Stimulated activated CD8-positive, alpha-beta memory T cell treated with anti-CD3 and anti-CD28 coated beads, Interleukin-2, amount 100 ng/mL, for 1 hour (primary cell): ENCODE measurements at regions not wholly inside any gene's neighbourhood (a gene's known extent, or its start where the extent isn't known, plus 50 kb on each side); places are given as distances from the start of the nearest gene placed in this dataset.

ENCODE experiments used
- DNase-seq, 2 donors: peaks; one replicate each; pipeline ENCODE4 v3.0.0-alpha.2; 2020; ENCODE audit warnings: low read depth in 2 of 2

DNA sequence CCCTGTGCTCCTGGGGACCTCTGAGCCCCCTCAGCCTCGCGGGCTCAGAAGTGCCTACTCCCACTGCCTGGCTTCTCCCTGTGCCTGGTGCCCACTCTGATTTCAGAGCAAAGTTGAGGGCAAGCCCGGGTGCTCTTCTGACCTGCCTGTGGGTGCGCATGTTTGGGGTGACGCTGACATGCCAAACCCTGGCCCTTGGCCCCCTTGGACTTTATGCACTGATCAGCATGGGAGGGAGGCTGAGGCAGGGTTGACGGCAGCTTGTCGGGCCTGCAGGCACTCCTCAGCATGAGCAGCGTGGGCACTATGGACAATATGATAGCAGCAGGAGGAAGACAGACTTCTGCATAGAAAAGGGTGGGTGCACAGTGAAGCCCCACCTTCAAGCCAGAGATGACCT, 279.3 kb upstream of the KLF12 start:
- no peak for DNase-seq

DNA sequence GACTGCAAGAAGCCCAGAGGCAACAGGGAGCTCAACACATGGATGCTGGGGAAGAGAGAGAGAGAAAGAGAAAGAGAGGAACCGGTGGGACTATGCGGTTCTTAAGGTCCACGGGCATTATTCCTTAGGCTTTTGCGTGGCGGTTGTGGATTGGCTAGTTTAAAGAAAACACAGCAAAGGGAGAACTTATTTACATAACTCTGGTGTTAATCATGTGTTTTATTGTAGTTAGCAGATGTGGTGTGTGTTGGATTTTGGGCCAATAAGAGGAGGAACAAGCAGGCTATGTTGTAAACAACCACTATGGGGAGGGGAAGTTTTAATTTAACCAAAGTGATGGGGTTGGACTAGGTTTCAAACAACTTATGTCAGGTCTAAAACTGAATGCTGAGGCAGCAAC, 275.3 kb upstream of the KLF12 start:
- no peak for DNase-seq

- no peak for DNase-seq
Measured at GRCh38 chr13:74406420-74406819, 272.2 kb upstream of the KLF12 start.

- DNase-seq = no peak
Measured at GRCh38 chr13:74398599-74398998, 264.4 kb upstream of the KLF12 start.

GRCh38 chr13:74389056-74389455, 254.9 kb upstream of the KLF12 start:
- no peak for DNase-seq

DNA sequence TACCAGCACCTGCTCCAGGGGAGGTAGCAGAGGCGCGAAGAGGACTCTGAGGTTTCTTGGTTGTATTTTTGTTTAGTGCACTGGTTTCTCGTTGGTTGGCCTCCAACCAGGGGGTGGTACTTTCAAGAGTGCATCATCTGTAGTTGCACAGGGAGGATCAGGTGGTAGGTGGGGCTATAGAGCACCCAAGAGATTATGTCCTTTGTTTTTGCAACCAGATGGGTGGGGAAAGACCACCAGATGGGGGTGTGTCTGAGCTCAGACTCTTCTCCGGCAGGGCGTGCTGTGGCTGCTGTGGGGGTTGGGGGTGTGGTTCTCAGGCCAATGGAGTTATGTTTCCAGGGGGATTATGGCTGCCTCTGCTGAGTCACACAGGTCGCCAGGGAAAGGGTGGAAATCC, 254.4 kb upstream of the KLF12 start:
- no peak for DNase-seq

DNA sequence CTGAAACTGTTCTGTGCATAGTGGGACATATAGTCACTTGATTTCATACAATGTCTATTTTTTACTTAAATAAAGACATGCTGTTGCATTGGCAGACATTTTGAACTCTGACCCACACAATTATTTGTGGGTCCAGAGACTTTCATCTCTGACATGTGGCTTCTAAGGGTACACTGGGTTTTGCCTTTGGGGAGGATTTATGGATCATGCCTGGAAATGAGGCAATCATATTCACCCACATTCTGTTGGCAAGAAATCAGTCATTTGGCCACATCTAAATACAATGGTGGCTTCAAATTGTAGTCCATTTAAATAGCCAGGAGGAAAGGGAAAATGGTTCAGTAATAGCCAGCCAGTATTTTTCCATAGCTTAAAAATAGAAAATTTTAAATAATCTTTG, 238.3 kb upstream of the KLF12 start:
- no peak for DNase-seq

DNA sequence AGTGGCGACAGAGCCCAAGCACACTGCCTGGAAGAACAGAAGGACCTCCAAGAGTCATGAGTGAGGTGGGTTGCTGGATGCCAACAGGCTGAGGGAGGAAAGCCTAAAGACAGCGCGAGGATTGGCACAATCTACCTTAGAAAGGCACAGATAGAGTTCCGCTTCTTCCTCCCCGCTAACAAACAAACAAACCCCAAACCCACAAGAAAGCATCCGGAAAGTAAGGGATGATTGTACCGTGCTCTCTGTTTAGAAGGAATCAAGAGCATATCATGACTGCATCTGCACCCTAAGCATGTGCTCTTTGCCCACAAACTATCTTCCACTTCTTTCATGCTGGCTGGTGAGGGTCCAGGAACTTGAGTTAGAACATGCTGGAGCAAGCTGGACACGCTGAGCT, 233.0 kb upstream of the KLF12 start:
- DNase-seq = no peak

DNA sequence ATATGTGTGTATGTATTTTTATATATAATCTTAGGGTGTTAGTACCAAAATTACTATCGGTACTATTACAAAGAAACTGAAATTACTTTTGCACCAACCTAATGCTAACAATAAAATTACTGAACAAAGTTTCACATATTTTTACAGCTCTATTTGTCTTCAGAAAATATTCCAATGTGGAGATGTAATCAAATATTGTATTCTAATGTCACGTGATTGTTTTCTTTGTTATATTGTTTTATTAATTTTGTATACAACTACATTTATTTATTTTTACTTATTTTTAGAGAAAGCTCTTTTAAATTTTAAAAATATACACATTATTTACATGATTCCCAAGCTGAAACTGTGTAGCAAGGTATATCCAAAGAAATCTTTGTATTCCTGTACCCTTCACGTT, 227.1 kb upstream of the KLF12 start:
- DNase-seq = no peak

DNA sequence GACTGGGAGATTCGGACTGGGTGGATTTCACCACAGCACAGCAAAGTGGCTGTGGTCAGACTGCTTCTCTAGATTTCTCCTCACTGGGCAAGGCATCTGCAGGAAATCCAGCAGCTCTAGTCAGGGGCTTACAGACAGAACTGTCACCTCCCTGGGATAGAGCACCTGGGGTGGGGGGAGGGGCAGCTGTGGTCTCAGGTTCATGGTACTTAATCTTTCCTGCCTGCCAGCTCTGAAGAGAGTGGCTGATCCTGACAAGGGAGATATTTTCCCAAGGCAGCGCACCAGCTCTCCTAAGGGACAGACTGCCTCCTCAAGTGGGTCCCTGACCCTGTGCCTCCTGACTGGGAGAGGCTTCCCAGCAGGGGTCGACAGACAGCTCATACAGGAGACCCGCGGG, 212.8 kb upstream of the KLF12 start:
- DNase-seq = no peak

- no peak for DNase-seq
Measured at GRCh38 chr13:74338341-74338740, 204.1 kb upstream of the KLF12 start.

GRCh38 chr13:74336546-74336945, 202.3 kb upstream of the KLF12 start:
- no peak for DNase-seq

DNA sequence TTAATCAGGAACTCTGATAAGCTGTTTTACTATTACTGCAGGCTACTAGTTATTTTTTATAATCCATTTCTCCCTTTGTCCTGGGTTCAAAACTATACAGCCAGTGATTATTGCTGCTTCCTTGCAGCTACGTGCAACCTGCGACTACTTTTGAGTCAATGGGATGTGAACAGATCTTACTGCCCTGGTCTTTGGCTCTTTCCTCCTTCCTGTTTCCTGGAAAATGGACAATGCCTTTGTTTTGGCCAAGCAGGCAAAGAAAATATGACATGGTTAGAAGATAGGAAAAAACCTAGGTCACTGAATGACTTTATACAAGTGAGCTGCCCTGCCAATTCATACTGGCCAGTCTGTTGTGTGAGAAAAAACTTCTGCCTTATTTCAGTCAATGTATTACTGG, 201.2 kb upstream of the KLF12 start:
- no peak for DNase-seq

DNA sequence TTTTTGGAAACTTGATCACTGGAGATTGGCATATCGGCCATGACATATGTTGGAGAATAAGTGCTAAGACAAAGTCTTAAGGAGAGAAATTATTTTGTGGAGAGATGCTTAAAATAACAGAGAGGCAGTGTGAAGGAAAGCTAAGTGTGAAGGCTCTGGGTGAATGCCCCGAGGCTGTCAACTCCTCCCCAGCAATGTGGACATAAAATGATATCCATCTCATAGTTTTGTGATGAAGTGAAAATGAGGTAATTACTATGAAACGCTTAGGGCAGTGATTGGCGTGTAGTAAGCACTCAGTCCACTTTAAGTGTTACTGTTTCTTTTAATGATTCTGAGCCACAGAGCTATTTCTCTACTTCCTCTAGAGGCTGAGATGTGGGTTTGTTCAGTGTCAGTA, 195.8 kb upstream of the KLF12 start:
- no peak for DNase-seq

DNA sequence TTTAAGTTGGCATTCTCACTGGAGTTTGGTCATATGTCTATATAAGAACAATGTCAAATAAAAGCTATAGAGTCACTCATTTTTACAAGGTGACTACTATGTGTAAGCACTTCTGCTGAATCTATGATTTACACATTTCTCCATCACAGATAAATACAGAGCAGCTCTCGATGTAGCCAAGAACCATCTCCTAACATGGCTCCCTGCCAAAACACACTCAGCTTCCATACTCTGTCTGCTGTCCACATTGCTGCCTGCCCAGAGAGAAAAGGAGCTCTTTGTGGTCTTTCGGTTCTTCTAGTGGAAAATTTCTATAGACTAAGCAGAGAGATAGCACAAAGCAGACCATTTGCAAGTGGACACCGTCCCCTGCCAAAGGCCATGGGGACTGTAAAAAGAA, 190.9 kb upstream of the KLF12 start:
- DNase-seq = no peak

- DNase-seq = no peak
Measured at GRCh38 chr13:74324338-74324737, 190.1 kb upstream of the KLF12 start.

DNA sequence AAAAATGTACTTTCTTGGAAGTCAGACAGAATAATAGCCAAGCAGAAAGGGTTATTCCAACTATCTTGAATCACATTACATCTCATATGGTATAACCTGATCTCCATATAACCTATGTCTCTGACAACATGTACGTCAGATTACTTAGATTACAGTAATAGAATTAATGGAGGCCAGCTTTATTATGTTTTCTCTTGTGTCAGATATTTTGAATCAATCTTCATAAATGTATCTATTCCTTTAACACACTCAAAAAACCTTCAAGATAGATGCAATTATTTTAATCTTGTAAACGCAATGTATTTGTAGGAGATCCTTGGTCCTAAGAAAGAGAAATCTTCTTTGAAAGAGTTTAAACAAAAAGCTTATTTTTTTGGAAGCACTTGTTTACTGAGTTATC, 188.4 kb upstream of the KLF12 start:
- DNase-seq = no peak

DNA sequence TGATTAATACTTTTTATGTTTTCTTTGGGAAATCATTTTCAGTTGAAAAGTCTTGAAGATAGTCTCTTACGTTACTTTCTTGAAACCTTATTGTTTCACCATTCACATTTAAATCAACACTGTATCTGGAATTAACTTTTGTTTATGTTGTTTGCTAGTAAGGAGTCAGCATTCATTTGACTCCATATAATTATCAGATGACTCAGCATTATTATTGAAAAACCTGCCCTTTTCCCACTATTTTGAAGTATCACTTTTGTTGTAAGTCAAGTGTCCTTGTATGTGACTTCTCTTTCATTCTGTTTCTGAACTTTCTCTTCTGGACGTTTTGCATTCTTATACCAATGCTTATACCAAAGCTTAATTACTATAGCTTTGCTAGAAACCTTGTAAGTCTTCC, 186.1 kb upstream of the KLF12 start:
- no peak for DNase-seq

- DNase-seq = no peak
Measured at GRCh38 chr13:74316547-74316946, 182.3 kb upstream of the KLF12 start.

- no peak for DNase-seq
Measured at GRCh38 chr13:74306496-74306895, 172.3 kb upstream of the KLF12 start.

GRCh38 chr13:74305876-74306275, 171.7 kb upstream of the KLF12 start:
- DNase-seq = no peak

DNA sequence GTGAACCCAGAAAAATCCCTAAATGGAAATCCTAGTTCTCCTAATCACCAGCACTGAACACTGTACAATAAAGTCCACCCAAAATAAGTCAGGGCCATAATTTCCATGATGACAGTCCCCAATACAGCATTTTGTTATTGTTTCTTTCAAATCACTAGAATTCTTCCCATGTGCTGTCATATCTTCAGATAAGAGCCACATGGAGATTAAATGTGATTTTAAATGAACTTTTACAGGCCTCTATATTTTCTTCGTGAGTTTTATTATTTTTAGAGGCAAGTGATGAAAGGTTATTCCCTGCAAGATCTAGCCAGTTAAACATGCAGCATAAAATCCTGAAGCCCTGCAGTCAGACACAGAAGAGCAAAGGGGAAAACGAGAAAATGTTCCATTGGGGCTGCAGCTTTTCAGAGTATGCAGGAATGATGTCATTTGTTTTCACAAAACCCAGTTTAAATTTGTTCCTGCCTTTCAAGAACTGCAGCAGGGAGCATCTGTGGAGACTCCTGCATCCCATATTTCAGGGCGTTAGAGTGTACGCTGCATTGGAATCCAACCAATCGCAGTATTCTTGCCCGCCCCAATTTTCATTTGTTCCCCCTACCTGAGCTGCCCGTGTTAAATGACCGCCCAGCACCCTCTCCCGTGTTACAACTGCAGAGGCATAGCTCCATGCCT, 167.2 kb upstream of the KLF12 start:
- no peak for DNase-seq

DNA sequence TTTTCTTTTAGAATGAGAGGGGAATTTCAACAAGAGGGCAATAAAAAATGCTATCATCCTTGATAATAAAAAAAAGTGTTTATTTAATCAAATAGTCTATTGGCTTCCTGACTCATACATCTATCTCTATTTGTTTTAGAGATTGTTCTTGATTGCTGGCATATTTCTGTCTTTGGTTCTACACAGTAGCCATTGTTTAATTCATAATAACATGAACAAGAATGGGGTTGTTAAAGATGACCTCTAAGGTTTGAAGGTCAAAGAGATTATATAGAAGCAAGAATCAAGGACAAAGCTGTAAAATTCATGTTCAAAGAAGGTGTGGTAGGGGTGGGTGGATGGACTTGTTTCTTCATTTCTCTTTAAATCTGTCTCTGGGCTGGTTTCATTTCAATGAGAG, 166.0 kb upstream of the KLF12 start:
- no peak for DNase-seq

DNA sequence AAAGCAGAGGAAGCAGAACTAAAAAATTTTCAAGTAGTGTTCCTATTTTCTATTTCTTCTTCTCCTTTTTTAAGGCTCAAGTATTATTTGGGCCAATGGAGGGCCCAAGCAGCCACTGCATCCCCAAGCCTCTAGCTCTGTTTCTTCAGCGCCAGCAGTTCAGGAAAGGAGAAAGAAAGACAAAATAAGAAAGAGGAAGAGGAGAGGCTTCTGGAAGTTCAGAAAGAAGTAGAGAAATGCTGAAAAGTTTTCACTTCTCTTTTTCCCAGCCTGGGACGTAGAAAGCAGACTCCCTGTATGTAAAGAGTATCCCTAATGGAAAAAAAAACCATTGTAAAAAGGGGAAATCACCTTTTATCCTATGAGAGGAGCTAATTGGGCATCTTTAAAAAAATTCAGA, 165.5 kb upstream of the KLF12 start:
- DNase-seq = no peak

DNA sequence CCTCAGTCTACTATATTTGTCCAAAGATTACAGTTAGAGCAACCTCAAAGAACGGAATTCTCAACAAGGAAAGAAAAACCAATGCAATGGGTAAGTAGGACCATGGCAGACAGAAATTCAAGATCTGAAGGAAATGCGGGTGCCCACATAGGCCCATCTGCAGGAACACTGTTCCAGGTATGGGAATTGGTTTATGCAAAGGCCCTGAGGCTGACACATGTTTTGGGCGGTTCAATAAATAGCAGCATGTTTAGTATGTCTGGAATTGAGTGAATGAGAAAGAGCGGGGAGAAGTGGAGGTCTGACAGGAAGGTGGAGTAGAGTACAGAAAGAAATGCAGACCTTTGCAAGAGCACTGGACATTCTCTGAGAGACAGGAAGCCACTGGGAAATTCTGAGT, 164.7 kb upstream of the KLF12 start:
- DNase-seq = no peak
